Kidney (tissue), 13 donors: ENCODE measurements at regions not wholly inside any gene's neighbourhood (a gene's known extent, or its start where the extent isn't known, plus 50 kb on each side); places are given as distances from the start of the nearest gene placed in this dataset.

Experiments
- DNase-seq, 5 donors: peaks; one replicate each; pipeline ENCODE4 v3.0.0-alpha.2; 2013 to 2020
- FAIRE-seq: peaks from 2 replicates; lab custom pipeline; 2012; peaks lifted over from hg19 to GRCh38; lab: Jason Lieb, UNC
- H3K27ac ChIP-seq, 2 donors: one replicate each; pipeline ENCODE4 v1.7.0; 2013; ENCODE audit warnings: low read depth in 2 of 2, low read length in 2 of 2, inconsistent platforms in 1 of 2
- H3K27me3 ChIP-seq: one replicate; pipeline ENCODE4 v1.7.1; 2013; ENCODE audit warnings: low read length, inconsistent platforms; ENCODE audit not compliant: control insufficient read depth, insufficient read depth
- H3K36me3 ChIP-seq, 3 donors: one replicate each; pipeline versions ENCODE4 v1.7.0 to v1.7.1; 2013; ENCODE audit warnings: low read length in 3 of 3, control low read depth in 1 of 3, inconsistent platforms in 1 of 3; ENCODE audit not compliant: insufficient read depth in 3 of 3, control insufficient read depth in 2 of 3
- H3K4me1 ChIP-seq, 3 donors: one replicate each; pipeline versions ENCODE4 v1.7.0 to v1.7.1; 2013; ENCODE audit warnings: low read length in 3 of 3, inconsistent platforms in 1 of 3, low read depth in 1 of 3; ENCODE audit not compliant: control insufficient read depth in 2 of 3, insufficient read depth in 2 of 3
- H3K4me3 ChIP-seq, 3 donors: one replicate each; pipeline versions ENCODE4 v1.7.0 to v1.8.1; 2013; ENCODE audit warnings: low read length in 3 of 3, control low read depth in 1 of 3, inconsistent platforms in 1 of 3
- H3K9ac ChIP-seq, 3 donors: one replicate each; pipeline versions ENCODE4 v1.7.0 to v1.7.1; 2013; ENCODE audit warnings: low read length in 3 of 3, control low read depth in 1 of 3, inconsistent platforms in 1 of 3
- H3K9me3 ChIP-seq, 3 donors: one replicate each; pipeline versions ENCODE4 v1.7.0 to v1.7.1; 2013; ENCODE audit warnings: low read length in 3 of 3, control low read depth in 1 of 3, inconsistent platforms in 1 of 3; ENCODE audit not compliant: control insufficient read depth in 2 of 3, insufficient read depth in 1 of 3
- CTCF ChIP-seq: IDR thresholded peaks from 3 replicates; pipeline ENCODE4 v1.5.1; 2012; ENCODE audit warnings: mild to moderate bottlenecking, moderate library complexity, borderline replicate concordance; ENCODE audit not compliant: insufficient read depth; ENCODE audit errors: extremely low read depth
- intact Hi-C: fragments of 100-400 bp; cut with DNase I; formaldehyde crosslinking; loops from one replicate; pipeline ENCODE4 v1.11.1; 2022
- donor health status: control.
- donor health status: control.
- donor health status: control.
- donor health status: control.
- donor health status: control.
- donor health status: DM: yes; HTN: yes; CAD: no.
- donor health status: Normal renal cell carcinoma (clear cell type).

- Histone ChIP-seq H3K27ac (no peak overlapping the region), H3K4me1 (no peaks in the 10 kb centered on the region), H3K27me3 (no peaks in the 10 kb centered on the region), H3K9me3 (no peaks in the 10 kb centered on the region), H3K9ac (no peak overlapping the region), H3K36me3 (no peaks in the 10 kb centered on the region), H3K4me3 (no peak overlapping the region)
- TF ChIP-seq CTCF: no peak
- DNase-seq (no peak), FAIRE-seq (no peak)
- intact Hi-C loops: no loop called here
Observed at GRCh38 chr2:189327879-189328847, 113.1 kb upstream of the WDR75 start.

GRCh38 chr2:189328848-189329245, 112.4 kb upstream of the WDR75 start:
- FAIRE-seq: no peak
- no peaks in the 10 kb centered on the region for H3K9me3 ChIP-seq
- no peaks in the 10 kb centered on the region for H3K4me1 ChIP-seq
- H3K36me3 ChIP-seq: no peaks in the 10 kb centered on the region
- no peak overlapping the region for H3K27ac ChIP-seq
- no peak overlapping the region for H3K4me3 ChIP-seq
- no peak for TF ChIP-seq CTCF
- DNase-seq: no peak
- H3K27me3 ChIP-seq: no peaks in the 10 kb centered on the region
- H3K9ac ChIP-seq: no peak overlapping the region
- intact Hi-C loops: no loop called here

- H3K27me3 ChIP-seq: no peaks in the 10 kb centered on the region
- DNase-seq: no peak
- TF ChIP-seq CTCF: no peak
- no peak overlapping the region for H3K9ac ChIP-seq
- H3K27ac ChIP-seq: no peak overlapping the region
- H3K9me3 ChIP-seq: no peaks in the 10 kb centered on the region
- H3K4me3 ChIP-seq: no peak overlapping the region
- no peak for FAIRE-seq
- H3K36me3 ChIP-seq: no peaks in the 10 kb centered on the region
- intact Hi-C loops: no loop called here
- H3K4me1 ChIP-seq: no peaks in the 10 kb centered on the region
Observed at GRCh38 chr2:189336276-189336975, 104.8 kb upstream of the WDR75 start.
